CD4-positive, alpha-beta T cell treated with Interferon alpha-2 for 1 hour (primary cell): ENCODE measurements at regions not wholly inside any gene's neighbourhood (a gene's known extent, or its start where the extent isn't known, plus 50 kb on each side); places are given as distances from the start of the nearest gene placed in this dataset.
"Not testable (repeated sequence)": the region's sequence is repeated elsewhere in the genome, so short reads cannot be mapped to it uniquely, and the experiment has no call there.

Experiments
- DNase-seq, 2 donors: peaks; one replicate each; pipeline ENCODE4 v3.0.0-alpha.2; 2020 to 2022

DNA sequence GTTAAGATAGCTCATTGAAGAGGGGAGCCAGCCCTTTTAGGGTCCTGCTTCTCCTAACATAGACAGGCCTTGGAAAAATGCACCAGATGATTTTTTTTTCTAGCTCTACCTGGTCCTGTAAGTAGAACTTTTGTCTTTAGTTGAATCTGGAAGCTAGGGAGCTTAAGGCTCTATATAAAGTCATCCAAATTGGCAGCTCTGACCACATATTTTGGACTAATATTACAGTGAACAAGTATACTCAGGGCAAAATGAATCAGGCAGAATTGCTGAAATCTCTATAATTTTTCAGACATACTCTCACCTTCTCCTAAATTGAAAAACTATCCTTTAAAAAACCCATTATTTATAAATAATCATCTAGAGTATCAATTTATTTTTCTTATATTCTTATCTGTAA is 375.6 kb downstream of the OSTF1 start:
- DNase-seq, result no peak

- no peak for DNase-seq
Measured at GRCh38 chr9:75464726-75465125, 376.4 kb downstream of the OSTF1 start.

- DNase-seq, result no peak
Measured at GRCh38 chr9:75467142-75467541, 378.8 kb downstream of the OSTF1 start.

DNA sequence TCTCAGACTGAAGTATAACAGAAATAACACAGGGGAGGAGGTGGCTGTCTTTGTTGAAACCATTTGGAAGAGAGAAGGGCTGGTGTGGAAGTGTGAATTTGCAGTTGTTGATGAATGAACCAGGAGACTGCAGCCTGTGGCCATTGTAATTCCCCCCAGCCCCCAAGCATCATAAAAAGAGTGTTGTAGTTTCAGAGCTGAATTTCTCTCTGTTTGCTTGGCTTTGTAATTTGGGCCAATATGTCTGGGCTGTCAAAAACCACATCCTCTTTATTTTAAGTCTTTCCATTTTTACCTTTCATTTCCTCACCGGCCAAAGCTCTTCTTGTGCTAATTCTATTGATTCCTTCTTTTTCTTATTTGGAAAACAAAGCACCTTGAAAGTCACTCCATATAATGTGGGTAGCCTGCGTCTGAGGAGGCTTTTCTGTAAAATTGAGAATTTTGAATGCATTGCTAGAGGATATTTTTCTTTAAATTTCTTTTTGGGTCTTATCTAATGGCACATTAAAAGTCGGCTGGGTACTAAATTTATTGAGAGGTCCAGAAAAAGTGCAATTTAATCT is 383.3 kb downstream of the OSTF1 start:
- DNase-seq, result no peak

GRCh38 chr9:75482566-75482965 is 394.3 kb downstream of the OSTF1 start:
- no peak for DNase-seq

- no peak for DNase-seq
Measured at GRCh38 chr9:75483636-75484035, 395.3 kb downstream of the OSTF1 start.

- no peak for DNase-seq
Measured at GRCh38 chr9:75487856-75488718, 399.8 kb downstream of the OSTF1 start.

GRCh38 chr9:75488719-75489110 is 400.4 kb downstream of the OSTF1 start:
- no peak for DNase-seq

- no peak for DNase-seq
Measured at GRCh38 chr9:75490326-75490725, 400.1 kb upstream of the PCSK5 start.

DNA sequence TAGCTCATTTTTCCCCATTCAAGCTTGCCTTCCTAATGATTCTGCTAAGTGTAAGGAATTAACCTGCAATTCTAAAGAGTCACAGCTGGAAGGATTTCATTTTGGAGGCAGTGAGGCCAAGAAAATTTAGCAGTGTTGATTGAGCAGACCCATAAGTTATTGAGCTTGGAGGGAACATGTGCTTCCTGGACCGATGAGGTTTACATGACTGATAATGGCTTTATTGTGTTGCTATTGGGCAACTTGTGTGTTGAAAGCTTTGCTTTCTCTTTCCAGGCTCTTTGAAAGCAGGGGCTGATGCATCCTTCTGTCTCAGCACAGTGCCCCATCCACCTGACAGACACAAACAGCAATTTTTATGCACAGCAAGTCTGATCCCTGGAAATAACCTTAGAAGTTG is 398.9 kb upstream of the PCSK5 start:
- DNase-seq, result no peak

GRCh38 chr9:75499812-75500211 is 390.7 kb upstream of the PCSK5 start:
- DNase-seq, result no peak

DNA sequence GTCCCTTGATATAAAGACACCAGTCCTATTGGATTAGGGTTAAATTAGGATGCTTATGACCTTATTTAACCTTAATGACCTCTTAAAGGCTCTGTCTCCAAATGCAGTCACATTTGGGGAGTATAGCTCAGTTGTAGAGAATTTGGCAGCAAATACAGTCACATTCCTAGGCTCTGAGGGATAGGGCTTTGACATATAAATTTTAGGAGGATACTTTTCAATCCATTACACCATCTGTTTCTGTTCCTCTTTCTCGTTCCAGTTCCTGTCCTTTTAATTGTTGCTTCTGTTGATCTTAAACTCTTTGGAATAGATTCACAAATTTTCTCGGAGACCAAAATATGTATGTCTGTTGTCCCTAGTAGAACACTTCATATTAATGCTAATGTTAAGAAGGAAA is 390.0 kb upstream of the PCSK5 start:
- DNase-seq, result no peak

DNA sequence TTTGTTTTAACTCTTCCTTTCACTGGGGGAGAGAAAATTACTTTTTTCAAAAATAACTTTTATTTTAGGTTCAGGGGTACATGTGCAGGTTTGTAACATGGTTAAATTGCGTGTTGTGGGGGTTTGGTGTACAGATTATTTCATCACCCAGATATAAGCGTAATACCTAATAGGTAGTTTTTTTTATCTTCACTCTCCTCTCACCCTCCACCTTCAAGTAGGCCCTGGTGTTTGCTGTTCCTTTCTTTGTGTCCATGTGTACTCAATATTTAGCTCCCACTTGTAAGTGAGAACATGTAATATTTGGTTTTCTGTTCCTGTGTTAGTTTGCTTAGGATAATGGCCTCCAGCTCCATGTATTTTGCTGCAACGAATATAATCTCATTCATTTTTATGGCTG is 389.5 kb upstream of the PCSK5 start:
- not testable (repeated sequence) for DNase-seq

GRCh38 chr9:75504721-75505120 is 385.8 kb upstream of the PCSK5 start:
- DNase-seq, result no peak

DNA sequence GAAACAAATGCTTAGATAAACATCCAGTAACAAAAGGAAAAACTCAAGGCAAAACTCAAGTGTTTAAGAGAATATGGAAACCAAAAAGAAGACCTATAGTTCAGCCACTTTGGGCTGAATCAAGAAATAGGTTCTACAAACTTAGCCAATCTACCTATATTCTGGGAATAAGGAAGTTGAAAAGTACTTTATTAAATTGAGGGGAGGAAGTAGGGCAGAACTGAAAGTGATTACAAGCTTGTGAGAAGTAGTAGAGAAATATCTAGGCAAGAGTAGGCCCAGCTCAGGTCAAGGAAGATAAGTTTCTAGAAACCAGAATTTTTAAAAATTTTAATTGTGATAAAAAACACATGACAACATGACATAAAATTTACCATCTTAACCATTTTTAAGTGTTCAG is 384.8 kb upstream of the PCSK5 start:
- no peak for DNase-seq

GRCh38 chr9:75529463-75529862 is 361.0 kb upstream of the PCSK5 start:
- DNase-seq, result no peak

GRCh38 chr9:75531588-75531987 is 358.9 kb upstream of the PCSK5 start:
- no peak for DNase-seq

DNA sequence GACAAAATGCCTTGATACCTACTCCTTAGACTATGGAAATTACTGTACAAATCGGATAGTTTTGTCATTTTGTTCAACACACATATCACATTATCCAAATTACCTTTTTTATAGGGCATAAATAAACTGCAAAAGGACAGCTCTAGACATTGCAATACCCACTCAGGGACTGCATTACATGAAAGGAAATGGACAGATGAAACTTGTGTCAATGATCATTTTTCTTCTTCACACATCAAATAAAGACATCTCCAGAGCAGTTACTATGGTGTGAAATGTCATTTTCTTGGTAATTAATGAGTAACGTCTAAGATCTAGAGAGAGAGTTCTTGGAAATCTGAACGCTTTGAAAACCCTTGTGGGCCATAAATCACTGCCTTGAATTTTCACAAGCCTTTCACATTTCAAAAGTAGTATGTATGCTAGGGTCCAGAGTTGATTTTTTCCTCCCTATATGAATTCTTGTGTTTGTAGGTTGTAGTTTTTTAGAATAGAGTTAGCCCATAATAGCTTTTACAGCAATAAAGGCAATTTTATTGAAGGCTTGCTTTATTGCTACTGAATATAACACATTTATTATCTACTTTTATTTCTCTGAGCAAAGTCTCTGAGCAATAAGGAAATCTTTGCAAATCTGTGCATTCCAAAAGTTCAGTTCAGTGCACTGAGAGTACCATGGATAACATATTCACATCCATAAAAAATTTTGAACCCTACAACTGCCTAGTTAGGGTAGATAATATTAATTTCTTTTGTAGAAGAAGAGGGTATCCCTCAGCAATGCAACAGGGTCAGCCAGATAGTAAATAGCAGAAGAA is 358.0 kb upstream of the PCSK5 start:
- DNase-seq, result no peak

GRCh38 chr9:75539523-75539922 is 350.9 kb upstream of the PCSK5 start:
- no peak for DNase-seq

DNA sequence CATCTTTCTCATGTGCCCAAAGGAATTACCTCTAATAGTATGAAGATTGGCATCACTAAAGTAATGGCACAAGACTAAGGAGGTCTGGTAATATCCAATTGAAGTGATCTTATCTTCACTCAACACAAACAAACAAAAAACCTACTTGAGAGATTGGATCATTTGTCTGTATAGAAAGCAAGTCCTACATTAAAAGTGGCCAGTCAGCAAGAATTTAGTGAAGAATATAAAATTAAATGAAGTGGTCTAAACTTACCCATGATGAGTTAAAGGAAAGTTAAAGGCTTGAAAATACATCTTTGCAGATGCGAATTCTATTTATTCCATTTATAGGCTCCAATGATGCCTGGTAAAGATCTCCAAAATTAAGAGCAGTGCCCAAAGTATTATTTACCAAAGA is 350.3 kb upstream of the PCSK5 start:
- no peak for DNase-seq

GRCh38 chr9:75541734-75542133 is 348.7 kb upstream of the PCSK5 start:
- no peak for DNase-seq

GRCh38 chr9:75544815-75545214 is 345.7 kb upstream of the PCSK5 start:
- DNase-seq, result no peak

DNA sequence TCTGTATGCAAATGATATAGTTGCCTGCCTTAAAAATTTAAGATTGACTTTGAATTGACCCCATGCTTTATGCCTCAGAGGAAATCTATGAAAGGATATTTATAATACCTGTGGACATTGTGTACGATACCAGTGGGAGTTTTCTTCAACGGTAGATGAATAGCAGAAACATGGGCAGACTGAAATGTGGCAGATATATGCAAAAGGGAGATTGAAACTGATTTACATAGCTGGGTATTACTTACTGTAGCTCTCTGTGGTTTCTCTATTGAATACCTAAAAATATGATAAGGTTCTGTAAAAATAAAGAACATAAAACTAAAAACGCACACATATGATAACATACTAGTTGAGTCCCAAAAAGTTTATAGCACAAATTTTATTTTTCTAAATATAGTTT is 345.2 kb upstream of the PCSK5 start:
- DNase-seq, result no peak

DNA sequence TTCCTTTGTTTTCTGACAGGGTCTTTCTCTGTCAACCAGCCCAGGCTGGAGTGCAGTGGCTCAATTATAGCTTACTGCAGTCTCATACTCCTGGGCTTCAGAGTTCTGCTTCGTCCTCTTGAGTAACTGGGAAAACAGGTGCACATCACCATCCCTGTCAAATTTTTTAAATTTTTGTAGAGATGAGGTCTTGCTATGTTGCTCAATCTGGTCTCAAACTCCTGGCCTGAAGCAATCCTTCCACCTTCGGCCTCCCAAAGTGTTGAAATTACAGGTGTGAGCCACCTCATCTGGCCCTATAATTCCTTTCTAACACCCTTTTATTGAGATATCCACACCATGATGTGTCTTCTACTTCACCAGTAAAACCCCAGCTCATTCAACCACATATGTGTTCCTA is 341.6 kb upstream of the PCSK5 start:
- DNase-seq, result no peak
